ENCODE measurements at regions not wholly inside any gene's neighbourhood (a gene's known extent, or its start where the extent isn't known, plus 50 kb on each side); places are given as distances from the start of the nearest gene placed in this dataset.

DNA sequence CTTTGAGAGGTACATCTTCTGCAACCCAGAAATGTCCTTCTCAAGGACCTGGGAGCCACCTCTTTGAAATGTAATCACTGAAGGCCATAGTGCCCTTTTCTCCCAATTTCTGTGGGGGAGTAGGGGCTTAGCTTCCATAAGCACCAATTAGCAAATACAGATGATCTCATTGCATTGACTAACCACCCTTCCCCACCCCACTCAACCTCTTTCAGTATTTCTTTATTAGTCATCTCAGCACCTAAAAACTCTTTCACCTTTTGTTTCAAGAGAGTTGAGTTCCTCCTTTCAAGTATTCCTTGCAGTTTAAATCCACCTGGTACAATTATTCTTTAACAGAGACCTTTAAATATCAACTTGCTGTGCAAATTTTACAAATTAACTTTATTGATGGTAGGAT lies 1011.8 kb upstream of the CDH2 start:
- FAIRE-seq, result no peak
- DNase-seq (ENCODE audit: low read depth in 1 of 2, low spot score in 2 of 2), result no peak
- no peak overlapping the region for H3K23ac ChIP-seq (ENCODE audit: insufficient read length)
- H2BK15ac ChIP-seq (ENCODE audit: low read length), result no peak overlapping the region
- H4K91ac ChIP-seq (replicated peaks; ENCODE audit: insufficient read length, low read length), result no peak overlapping the region
- no peaks in the 10 kb centered on the region for H3K27me3 ChIP-seq (replicated peaks in 1 of 4; ENCODE audit: control insufficient read depth in 3 of 4, extremely low read depth in 1 of 4, insufficient read depth in 3 of 4, low read length in 3 of 4)
- H3K56ac ChIP-seq (replicated peaks; ENCODE audit: insufficient read length, low read depth, low read length), result no peak overlapping the region
- no peak overlapping the region for H2BK120ac ChIP-seq (replicated peaks; ENCODE audit: low read depth, low read length)
- ChIA-PET POLR2A (ENCODE audit: partially characterized antibody) (interaction anchor here (0.6 kb wide), 1 partner anchor 261 kb away, joined by 3 read pairs; no protein-coding TSS in a partner anchor), CTCF (ENCODE audit: partially characterized antibody) (no interaction called here)
- no peaks in the 10 kb centered on the region for H4K20me1 ChIP-seq (replicated peaks in 1 of 2; ENCODE audit: control insufficient read depth in 1 of 2, insufficient read depth in 2 of 2, low read length in 2 of 2)
- H3K4me3 ChIP-seq (ENCODE audit: extremely low read depth in 1 of 4, insufficient read depth in 2 of 4, low read depth in 3 of 4, low read length in 4 of 4), result no peak overlapping the region
- H2BK5ac ChIP-seq (ENCODE audit: low read depth, low read length), result no peak overlapping the region
- H2AK5ac ChIP-seq (ENCODE audit: low read depth, low read length), result no peak overlapping the region
- H3K23me2 ChIP-seq (ENCODE audit: low read depth, low read length), result no peaks in the 10 kb centered on the region
- no peak overlapping the region for H3K9ac ChIP-seq (replicated peaks in 1 of 4; ENCODE audit: extremely low read depth in 1 of 4, low read depth in 3 of 4, low read length in 3 of 4)
- no peaks in the 10 kb centered on the region for H3K79me2 ChIP-seq (ENCODE audit: control insufficient read depth in 1 of 2, insufficient read depth in 2 of 2, low read length in 2 of 2)
- no peaks in the 10 kb centered on the region for H3K36me3 ChIP-seq (ENCODE audit: control insufficient read depth in 2 of 4, insufficient read depth in 4 of 4, low read length in 3 of 4)
- no peak overlapping the region for H3K27ac ChIP-seq (ENCODE audit: low read depth, low read length)
- H3K79me1 ChIP-seq (ENCODE audit: low read depth, low read length), result no peaks in the 10 kb centered on the region
- no peak overlapping the region for H2BK20ac ChIP-seq (ENCODE audit: low read length)
- H4K5ac ChIP-seq (ENCODE audit: insufficient read length, low read depth, low read length), result no peak overlapping the region
- H3K14ac ChIP-seq (ENCODE audit: insufficient read length), result no peak overlapping the region
- H4K8ac ChIP-seq (ENCODE audit: extremely low read depth, insufficient read depth, low read length), result no peak overlapping the region
- H3K4me1 ChIP-seq (replicated peaks in 1 of 4; ENCODE audit: control insufficient read depth in 3 of 4, insufficient read depth in 4 of 4, low read length in 3 of 4), result no peaks in the 10 kb centered on the region; a peak in 1 of 7 replicates
- no peak overlapping the region for H3K4me2 ChIP-seq (ENCODE audit: insufficient read depth in 1 of 2, low read depth in 2 of 2, low read length in 2 of 2)
- H2AFZ ChIP-seq (ENCODE audit: low read length), result no peak overlapping the region
- no peak overlapping the region for H3K18ac ChIP-seq (ENCODE audit: extremely low read depth, low read length)
- H2BK12ac ChIP-seq (ENCODE audit: low read depth, low read length), result no peak overlapping the region
- H3K4ac ChIP-seq (replicated peaks; ENCODE audit: insufficient read length, low read depth, low read length), result no peak overlapping the region
- no peaks in the 10 kb centered on the region for H3K9me3 ChIP-seq (ENCODE audit: insufficient read depth in 2 of 2, low read depth in 1 of 2, low read length in 1 of 2)
- TF ChIP-seq, protein P1, sequence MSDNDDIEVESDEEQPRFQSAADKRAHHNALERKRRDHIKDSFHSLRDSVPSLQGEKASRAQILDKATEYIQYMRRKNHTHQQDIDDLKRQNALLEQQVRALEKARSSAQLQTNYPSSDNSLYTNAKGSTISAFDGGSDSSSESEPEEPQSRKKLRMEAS (IDR thresholded peaks at IDR 0.05), result no peak
- TF ChIP-seq CREB1 (IDR thresholded peaks at IDR 0.05), result no peak
- TF ChIP-seq ATF2 (IDR thresholded peaks at IDR 0.05; ENCODE audit: low read length), result no peak
- no peak for TF ChIP-seq BRCA1 (IDR thresholded peaks at IDR 0.05; ENCODE audit: low read depth, low read length)
- no peak for TF ChIP-seq HDAC2 (IDR thresholded peaks at IDR 0.05; ENCODE audit: borderline replicate concordance in 1 of 2, low read depth in 2 of 2, low read length in 2 of 2)
- TF ChIP-seq GABPA (IDR thresholded peaks at IDR 0.05; ENCODE audit: borderline replicate concordance, insufficient read depth, low read length), result no peak
- TF ChIP-seq SIX5 (IDR thresholded peaks at IDR 0.05; ENCODE audit: low read depth, low read length), result no peak
- TF ChIP-seq SP4 (IDR thresholded peaks at IDR 0.05; ENCODE audit: low read length), result no peak
- no peak for TF ChIP-seq EGR1 (IDR thresholded peaks at IDR 0.05; ENCODE audit: borderline replicate concordance, low read depth, low read length)
- no peak for TF ChIP-seq SP2 (IDR thresholded peaks at IDR 0.05; ENCODE audit: low read length)
- TF ChIP-seq, protein P2, sequence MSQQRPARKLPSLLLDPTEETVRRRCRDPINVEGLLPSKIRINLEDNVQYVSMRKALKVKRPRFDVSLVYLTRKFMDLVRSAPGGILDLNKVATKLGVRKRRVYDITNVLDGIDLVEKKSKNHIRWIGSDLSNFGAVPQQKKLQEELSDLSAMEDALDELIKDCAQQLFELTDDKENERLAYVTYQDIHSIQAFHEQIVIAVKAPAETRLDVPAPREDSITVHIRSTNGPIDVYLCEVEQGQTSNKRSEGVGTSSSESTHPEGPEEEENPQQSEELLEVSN (IDR thresholded peaks at IDR 0.05), result no peak
- no peak for TF ChIP-seq JUND (IDR thresholded peaks at IDR 0.05; ENCODE audit: low read length)
- TF ChIP-seq ASH2L (IDR thresholded peaks at IDR 0.05; ENCODE audit: low read length), result no peak
- TF ChIP-seq RFX5 (IDR thresholded peaks at IDR 0.05; ENCODE audit: borderline replicate concordance, low read depth, low read length), result no peak
